ENCODE measurements at regions not wholly inside any gene's neighbourhood (a gene's known extent, or its start where the extent isn't known, plus 50 kb on each side); places are given as distances from the start of the nearest gene placed in this dataset.

DNA sequence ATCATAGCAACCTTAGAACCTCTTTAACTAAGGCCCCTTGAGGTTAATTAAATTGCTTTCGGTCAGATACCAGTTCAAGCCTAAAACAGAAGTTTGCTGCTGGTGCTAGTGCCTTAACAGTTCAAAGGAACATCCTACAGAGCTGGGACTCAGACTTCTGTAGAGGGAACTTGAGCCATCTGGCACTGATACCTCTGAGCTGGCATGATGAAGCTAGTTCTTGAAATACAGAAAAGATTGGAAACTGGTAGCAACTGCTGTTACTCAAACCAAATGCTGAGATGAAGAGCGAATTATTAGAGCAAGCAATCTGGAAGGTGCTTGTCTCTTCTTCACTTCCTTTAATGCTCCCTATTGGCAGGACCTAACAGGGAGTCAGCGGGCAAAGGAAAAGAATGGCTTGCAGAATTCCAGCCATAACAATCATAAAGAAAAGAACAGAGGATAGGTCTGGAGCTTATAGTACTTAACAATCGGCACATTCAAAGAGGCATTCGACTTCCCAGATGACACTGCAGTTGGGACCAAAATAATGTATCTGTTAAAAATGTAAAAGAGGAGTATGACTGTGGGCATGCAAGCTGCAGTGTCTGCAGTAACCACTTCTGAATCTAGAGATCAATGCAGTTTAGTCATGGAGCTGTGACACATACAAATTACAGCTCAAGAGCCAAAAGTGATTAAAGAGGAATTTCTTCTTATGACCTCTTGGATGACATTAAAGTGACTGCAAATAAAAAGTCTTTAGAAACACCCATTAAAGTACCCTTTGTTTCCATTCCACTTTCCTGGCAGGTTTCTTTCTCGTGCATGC lies 298.9 kb downstream of the PDGFC start:
- POLR2A ChIA-PET (ENCODE audit: unreplicated experiment) = no interaction called here
- DNase-seq = no peak
- in situ Hi-C loops (cut with MboI; ENCODE audit: low sequenced_read_pairs) = no loop called here

More for the DNA sequence above, 298.9 kb downstream of the PDGFC start:
- WGBS, 2 experiments (ENCODE audit: extremely low coverage in 2 of 2, insufficient read length in 1 of 2) = 100% methylated on average over 1 of the region's 6 CpGs; no CpG with 5 or more reads in 1 of the 2 experiments
- Histone ChIP-seq H2BK15ac (ENCODE audit: low read depth, low read length) (no peak overlapping the region), H4K20me1 (ENCODE audit: insufficient read depth, low read length) (no peaks in the 10 kb centered on the region), H2AFZ (replicated peaks; ENCODE audit: low read length, poor library complexity) (no peak overlapping the region), H3K4ac (ENCODE audit: low read depth, low read length) (no peak overlapping the region), H3K4me1 (ENCODE audit: control insufficient read depth, insufficient read depth, low read length) (no peaks in the 10 kb centered on the region; the same call in 1 of the 2 replicates), H2AK5ac (ENCODE audit: low read depth, low read length) (no peak overlapping the region), H2BK20ac (ENCODE audit: low read depth, low read length) (no peak overlapping the region), H3K27me3 (ENCODE audit: control insufficient read depth, insufficient read depth, low read length) (no peaks in the 10 kb centered on the region), H4K91ac (ENCODE audit: insufficient read depth, low read depth, low read length) (no peak overlapping the region), H2BK5ac (ENCODE audit: low read depth, low read length, poor library complexity, severe bottlenecking) (no peak overlapping the region), H3K9ac (ENCODE audit: low read depth, low read length) (no peak overlapping the region), H4K5ac (ENCODE audit: low read depth, low read length) (no peak overlapping the region), H3K4me2 (ENCODE audit: low read depth, low read length) (no peak overlapping the region), H3K27ac (ENCODE audit: insufficient read depth, low read length) (no peak overlapping the region), H3K14ac (replicated peaks; ENCODE audit: low read depth, low read length) (no peak overlapping the region), H3K56ac (ENCODE audit: extremely low read depth, insufficient read depth, low read length) (no peak overlapping the region), H3K18ac (ENCODE audit: low read depth, low read length) (no peak overlapping the region), H3K9me3 (ENCODE audit: control insufficient read depth, insufficient read depth, low read length) (no peaks in the 10 kb centered on the region), H3K36me3 (ENCODE audit: control insufficient read depth, insufficient read depth, low read length) (no peaks in the 10 kb centered on the region), H2AK9ac (replicated peaks; ENCODE audit: low read depth, low read length, poor library complexity) (no peak overlapping the region), H2BK120ac (ENCODE audit: low read depth, low read length) (no peak overlapping the region), H3K79me1 (ENCODE audit: low read depth in 1 of 2, low read length in 2 of 2) (no peaks in the 10 kb centered on the region), H4K8ac (ENCODE audit: low read depth in 2 of 2, low read length in 2 of 2) (no peak overlapping the region), H3K23ac (ENCODE audit: low read depth, low read length) (no peak overlapping the region), H3K9me1 (ENCODE audit: insufficient read depth, low read length) (no peaks in the 10 kb centered on the region), H3K4me3 (ENCODE audit: insufficient read depth, low read depth, low read length) (no peak overlapping the region)
- no TSS peak for BruUV-seq (replicated peaks)
- ATAC-seq (ENCODE audit: low read depth) = no peak
- intact Hi-C loops (cut with micrococcal nuclease) (no loop called here), dilution Hi-C loops (cut with HindIII; ENCODE audit: low sequenced_read_pairs, unreplicated experiment) (no loop called here)
- TF ChIP-seq, protein P1, sequence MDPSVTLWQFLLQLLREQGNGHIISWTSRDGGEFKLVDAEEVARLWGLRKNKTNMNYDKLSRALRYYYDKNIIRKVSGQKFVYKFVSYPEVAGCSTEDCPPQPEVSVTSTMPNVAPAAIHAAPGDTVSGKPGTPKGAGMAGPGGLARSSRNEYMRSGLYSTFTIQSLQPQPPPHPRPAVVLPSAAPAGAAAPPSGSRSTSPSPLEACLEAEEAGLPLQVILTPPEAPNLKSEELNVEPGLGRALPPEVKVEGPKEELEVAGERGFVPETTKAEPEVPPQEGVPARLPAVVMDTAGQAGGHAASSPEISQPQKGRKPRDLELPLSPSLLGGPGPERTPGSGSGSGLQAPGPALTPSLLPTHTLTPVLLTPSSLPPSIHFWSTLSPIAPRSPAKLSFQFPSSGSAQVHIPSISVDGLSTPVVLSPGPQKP (IDR thresholded peaks at IDR 0.05; ENCODE audit: borderline replicate concordance, low read depth, low read length) = no peak
- TF ChIP-seq, protein P2, sequence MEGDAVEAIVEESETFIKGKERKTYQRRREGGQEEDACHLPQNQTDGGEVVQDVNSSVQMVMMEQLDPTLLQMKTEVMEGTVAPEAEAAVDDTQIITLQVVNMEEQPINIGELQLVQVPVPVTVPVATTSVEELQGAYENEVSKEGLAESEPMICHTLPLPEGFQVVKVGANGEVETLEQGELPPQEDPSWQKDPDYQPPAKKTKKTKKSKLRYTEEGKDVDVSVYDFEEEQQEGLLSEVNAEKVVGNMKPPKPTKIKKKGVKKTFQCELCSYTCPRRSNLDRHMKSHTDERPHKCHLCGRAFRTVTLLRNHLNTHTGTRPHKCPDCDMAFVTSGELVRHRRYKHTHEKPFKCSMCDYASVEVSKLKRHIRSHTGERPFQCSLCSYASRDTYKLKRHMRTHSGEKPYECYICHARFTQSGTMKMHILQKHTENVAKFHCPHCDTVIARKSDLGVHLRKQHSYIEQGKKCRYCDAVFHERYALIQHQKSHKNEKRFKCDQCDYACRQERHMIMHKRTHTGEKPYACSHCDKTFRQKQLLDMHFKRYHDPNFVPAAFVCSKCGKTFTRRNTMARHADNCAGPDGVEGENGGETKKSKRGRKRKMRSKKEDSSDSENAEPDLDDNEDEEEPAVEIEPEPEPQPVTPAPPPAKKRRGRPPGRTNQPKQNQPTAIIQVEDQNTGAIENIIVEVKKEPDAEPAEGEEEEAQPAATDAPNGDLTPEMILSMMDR (conservative IDR thresholded peaks at IDR 0.05; ENCODE audit: low read depth, low read length) = no peak
- no peak for TF ChIP-seq BHLHE40 (IDR thresholded peaks at IDR 0.05; ENCODE audit: low read depth, low read length)
- TF ChIP-seq, protein P3, sequence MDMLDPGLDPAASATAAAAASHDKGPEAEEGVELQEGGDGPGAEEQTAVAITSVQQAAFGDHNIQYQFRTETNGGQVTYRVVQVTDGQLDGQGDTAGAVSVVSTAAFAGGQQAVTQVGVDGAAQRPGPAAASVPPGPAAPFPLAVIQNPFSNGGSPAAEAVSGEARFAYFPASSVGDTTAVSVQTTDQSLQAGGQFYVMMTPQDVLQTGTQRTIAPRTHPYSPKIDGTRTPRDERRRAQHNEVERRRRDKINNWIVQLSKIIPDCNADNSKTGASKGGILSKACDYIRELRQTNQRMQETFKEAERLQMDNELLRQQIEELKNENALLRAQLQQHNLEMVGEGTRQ (IDR thresholded peaks at IDR 0.05; ENCODE audit: low read depth, low read length) = no peak
- no peak for TF ChIP-seq MAFK (IDR thresholded peaks at IDR 0.05; ENCODE audit: low read depth, low read length)
- TF ChIP-seq CHD1 (IDR thresholded peaks at IDR 0.05; ENCODE audit: low read depth, low read length) = no peak
- no peak for TF ChIP-seq RAD21 (IDR thresholded peaks at IDR 0.05; ENCODE audit: low read length)
- TF ChIP-seq CEBPB (IDR thresholded peaks at IDR 0.05; ENCODE audit: low read depth, low read length) = no peak
- TF ChIP-seq MAZ (IDR thresholded peaks at IDR 0.05; ENCODE audit: borderline replicate concordance, low read depth, low read length) = no peak
- TF ChIP-seq SMC3 (IDR thresholded peaks at IDR 0.05; ENCODE audit: low read depth, low read length) = no peak
- CTCF ChIA-PET = no interaction called here
